ENCODE measurements at regions not wholly inside any gene's neighbourhood (a gene's known extent, or its start where the extent isn't known, plus 50 kb on each side); places are given as distances from the start of the nearest gene placed in this dataset.

- no peak for ATAC-seq (ENCODE audit: poor library complexity)
- intact Hi-C loops (cut with DNase I) = no loop called here
- no peak for DNase-seq
Observed at GRCh38 chr1:204813522-204813921, 57.1 kb upstream of the NFASC start.

GRCh38 chr1:204814166-204814884, 56.3 kb upstream of the NFASC start:
- ATAC-seq (ENCODE audit: poor library complexity) = peak; percentile 94
- intact Hi-C loops (cut with DNase I) = no loop called here
- peak; percentile 65 for DNase-seq

DNA sequence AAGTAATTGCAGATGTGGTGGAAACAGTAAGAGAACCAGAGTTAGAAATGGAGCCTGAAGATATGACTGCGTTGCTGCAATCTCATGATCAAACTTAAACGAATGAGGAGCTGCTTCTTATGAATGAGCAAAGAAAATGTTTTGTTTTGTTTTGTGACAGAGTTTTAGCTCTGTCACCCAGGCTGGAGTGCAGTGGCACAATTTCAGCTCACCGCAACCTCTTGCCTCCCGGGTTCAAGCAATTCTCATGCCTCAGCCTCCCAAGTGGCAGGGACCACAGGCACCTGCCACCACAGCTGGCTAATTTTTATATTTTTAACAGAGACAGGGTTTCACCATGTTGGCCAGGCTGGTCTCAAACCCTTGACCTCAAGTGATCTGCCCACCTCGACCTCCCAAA, 53.3 kb upstream of the NFASC start:
- intact Hi-C loops (cut with DNase I) = no loop called here
- ATAC-seq (ENCODE audit: poor library complexity) (no peak), DNase-seq (no peak)

DNA sequence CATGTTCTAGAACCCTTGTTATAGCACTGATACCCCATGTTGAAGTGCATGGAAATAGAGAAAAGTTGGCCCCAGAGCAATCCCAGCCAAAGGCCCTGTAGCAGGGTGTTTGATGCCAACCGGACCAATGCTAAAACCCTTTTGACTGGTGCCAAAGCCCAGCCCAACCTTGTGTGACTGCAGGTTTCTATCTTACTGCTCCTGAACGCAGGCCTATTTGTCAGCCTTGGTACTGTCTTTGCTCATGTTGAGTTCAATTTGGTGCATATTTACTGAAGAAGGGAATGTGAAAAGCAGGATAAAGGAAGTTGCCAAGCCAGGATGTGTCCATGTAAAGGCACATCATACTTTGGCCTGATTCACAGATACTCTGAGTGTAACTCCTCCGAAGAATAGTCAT, 51.7 kb upstream of the NFASC start:
- no peak for DNase-seq
- intact Hi-C loops (cut with DNase I) = no loop called here
- ATAC-seq (ENCODE audit: poor library complexity) = peak; percentile 56

GRCh38 chr1:204819495-204819894, 51.2 kb upstream of the NFASC start:
- DNase-seq (no peak), ATAC-seq (ENCODE audit: poor library complexity) (no peak)
- intact Hi-C loops (cut with DNase I) = no loop called here

Data from Right ventricle myocardium superior (tissue), 1 donor.